ENCODE measurements at regions not wholly inside any gene's neighbourhood (a gene's known extent, or its start where the extent isn't known, plus 50 kb on each side); places are given as distances from the start of the nearest gene placed in this dataset.

GRCh38 chr2:6354546-6354945 lies 511.2 kb downstream of the CMPK2 start:
- H3K27ac Mint-ChIP-seq (ENCODE audit: unreplicated experiment), result no peak overlapping the region
- peaks cover 19% of the 10 kb centered on the region for H3K4me1 Mint-ChIP-seq (ENCODE audit: low read depth, unreplicated experiment)
- no peaks in the 10 kb centered on the region for H3K36me3 Mint-ChIP-seq (ENCODE audit: unreplicated experiment)
- DNase-seq, result no peak
- no peak overlapping the region for H3K4me3 Mint-ChIP-seq (ENCODE audit: unreplicated experiment)
- peaks cover 1% of the 10 kb centered on the region for H3K9me3 Mint-ChIP-seq (ENCODE audit: unreplicated experiment)
- no peak for TF ChIP-seq CTCF (IDR thresholded peaks at IDR 0.05; ENCODE audit: partially characterized antibody, unreplicated experiment)
- H3K27me3 Mint-ChIP-seq (ENCODE audit: unreplicated experiment), result no peaks in the 10 kb centered on the region

GRCh38 chr2:6355886-6356761 lies 509.6 kb downstream of the CMPK2 start:
- Mint-ChIP-seq H3K4me1 (ENCODE audit: low read depth, unreplicated experiment) (peaks cover 19% of the 10 kb centered on the region), H3K36me3 (ENCODE audit: unreplicated experiment) (no peaks in the 10 kb centered on the region), H3K4me3 (ENCODE audit: unreplicated experiment) (no peak overlapping the region), H3K9me3 (ENCODE audit: unreplicated experiment) (peaks cover 1% of the 10 kb centered on the region), H3K27me3 (ENCODE audit: unreplicated experiment) (peaks cover 2% of the 10 kb centered on the region), H3K27ac (ENCODE audit: unreplicated experiment) (no peak overlapping the region)
- no peak for TF ChIP-seq CTCF (IDR thresholded peaks at IDR 0.05; ENCODE audit: partially characterized antibody, unreplicated experiment)
- no peak for DNase-seq

GRCh38 chr2:6358546-6358945 lies 507.2 kb downstream of the CMPK2 start:
- no peak for DNase-seq
- no peak overlapping the region for H3K27ac Mint-ChIP-seq (ENCODE audit: unreplicated experiment)
- H3K4me3 Mint-ChIP-seq (ENCODE audit: unreplicated experiment), result no peak overlapping the region
- peaks cover 17% of the 10 kb centered on the region for H3K4me1 Mint-ChIP-seq (ENCODE audit: low read depth, unreplicated experiment)
- peaks cover 2% of the 10 kb centered on the region for H3K27me3 Mint-ChIP-seq (ENCODE audit: unreplicated experiment)
- H3K9me3 Mint-ChIP-seq (ENCODE audit: unreplicated experiment), result peaks cover 3% of the 10 kb centered on the region
- no peaks in the 10 kb centered on the region for H3K36me3 Mint-ChIP-seq (ENCODE audit: unreplicated experiment)
- no peak for TF ChIP-seq CTCF (IDR thresholded peaks at IDR 0.05; ENCODE audit: partially characterized antibody, unreplicated experiment)

- TF ChIP-seq CTCF (IDR thresholded peaks at IDR 0.05; ENCODE audit: partially characterized antibody, unreplicated experiment), result no peak
- peaks cover 1% of the 10 kb centered on the region for H3K9me3 Mint-ChIP-seq (ENCODE audit: unreplicated experiment)
- H3K36me3 Mint-ChIP-seq (ENCODE audit: unreplicated experiment), result no peaks in the 10 kb centered on the region
- H3K27ac Mint-ChIP-seq (ENCODE audit: unreplicated experiment), result peak overlapping the region; percentile 46
- peaks cover 2% of the 10 kb centered on the region for H3K27me3 Mint-ChIP-seq (ENCODE audit: unreplicated experiment)
- DNase-seq, result no peak
- H3K4me1 Mint-ChIP-seq (ENCODE audit: low read depth, unreplicated experiment), result peaks cover 12% of the 10 kb centered on the region
- peak overlapping the region; percentile 6 for H3K4me3 Mint-ChIP-seq (ENCODE audit: unreplicated experiment)
Observed at GRCh38 chr2:6358985-6359384, 506.7 kb downstream of the CMPK2 start.

- Mint-ChIP-seq H3K27ac (ENCODE audit: unreplicated experiment) (no peak overlapping the region), H3K36me3 (ENCODE audit: unreplicated experiment) (no peaks in the 10 kb centered on the region)
- DNase-seq, result no peak
Observed at GRCh38 chr2:6359964-6360363, 505.7 kb downstream of the CMPK2 start.

More at GRCh38 chr2:6359964-6360363, 505.7 kb downstream of the CMPK2 start:
- TF ChIP-seq CTCF (IDR thresholded peaks at IDR 0.05; ENCODE audit: partially characterized antibody, unreplicated experiment), result no peak
- peaks cover 12% of the 10 kb centered on the region for H3K4me1 Mint-ChIP-seq (ENCODE audit: low read depth, unreplicated experiment)
- H3K4me3 Mint-ChIP-seq (ENCODE audit: unreplicated experiment), result no peak overlapping the region
- peaks cover 2% of the 10 kb centered on the region for H3K27me3 Mint-ChIP-seq (ENCODE audit: unreplicated experiment)
- H3K9me3 Mint-ChIP-seq (ENCODE audit: unreplicated experiment), result peaks cover 1% of the 10 kb centered on the region

All from glutamatergic neuron (in vitro differentiated cells).